Lower lobe of right lung (tissue), 2 donors: ENCODE measurements at regions not wholly inside any gene's neighbourhood (a gene's known extent, or its start where the extent isn't known, plus 50 kb on each side); places are given as distances from the start of the nearest gene placed in this dataset.

Experiments used
- ATAC-seq, 2 donors: fragments of 200-7000 bp; cut with Tn5 transposase; one replicate each; pipeline ENCODE4 v1.9.1; 2020 to 2022; ENCODE audit warnings: mild to moderate bottlenecking in 2 of 2, moderate library complexity in 2 of 2
- DNase-seq: peaks from one replicate; pipeline ENCODE4 v3.0.0-alpha.2; 2020
- H3K27ac ChIP-seq: fragments of 200-600 bp; one replicate; pipeline ENCODE4 v1.8.0; 2022
- H3K27me3 ChIP-seq: fragments of 200-600 bp; one replicate; pipeline ENCODE4 v1.8.0; 2022; ENCODE audit warnings: low read depth
- H3K36me3 ChIP-seq: fragments of 200-600 bp; one replicate; pipeline ENCODE4 v1.8.0; 2022; ENCODE audit warnings: mild to moderate bottlenecking
- H3K4me1 ChIP-seq: fragments of 200-600 bp; one replicate; pipeline ENCODE4 v1.8.0; 2022
- H3K4me3 ChIP-seq: fragments of 200-600 bp; one replicate; pipeline ENCODE4 v1.8.0; 2022; ENCODE audit warnings: mild to moderate bottlenecking
- H3K9me3 ChIP-seq: fragments of 200-600 bp; one replicate; pipeline ENCODE4 v1.8.0; 2022
- CTCF ChIP-seq: fragments of 200-600 bp; IDR thresholded peaks from one replicate; pipeline ENCODE4 v1.8.0; 2022; ENCODE audit warnings: antibody characterized with exemption, mild to moderate bottlenecking
- intact Hi-C: fragments of 100-400 bp; cut with DNase I; formaldehyde crosslinking; loops from one replicate; pipeline ENCODE4 v1.11.0; 2022
- donor health status: DM: no; HTN: yes; CAD: no; lungs with severe emphysema.

DNA sequence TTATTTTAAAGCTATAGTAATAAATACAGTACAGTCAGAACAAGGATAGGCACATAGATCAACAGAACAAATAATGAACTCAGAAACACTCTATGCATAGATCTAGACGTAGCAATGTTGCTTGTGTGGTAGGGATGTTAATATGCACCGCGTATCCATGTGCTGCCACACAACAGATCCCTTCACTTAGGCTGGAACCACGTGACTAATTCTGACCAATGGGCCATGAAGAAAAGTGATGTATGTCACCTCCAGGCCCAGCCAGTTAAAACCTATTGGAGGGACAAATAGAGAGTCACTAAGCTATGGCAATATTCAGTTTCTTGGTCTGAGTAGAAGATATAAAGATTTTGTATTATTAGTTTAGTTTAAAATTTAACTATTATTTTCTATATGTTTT, 91.4 kb downstream of the ADAMTS1 start:
- no peak for TF ChIP-seq CTCF
- no peak overlapping the region for H3K27ac ChIP-seq
- no peaks in the 10 kb centered on the region for H3K36me3 ChIP-seq
- ATAC-seq (no peak), DNase-seq (no peak)
- no peaks in the 10 kb centered on the region for H3K9me3 ChIP-seq
- no peak overlapping the region for H3K4me3 ChIP-seq
- H3K27me3 ChIP-seq, result no peaks in the 10 kb centered on the region
- no peaks in the 10 kb centered on the region for H3K4me1 ChIP-seq
- intact Hi-C loops, result no loop called here

- TF ChIP-seq CTCF, result no peak
Observed at GRCh38 chr21:26752849-26753248, 92.4 kb downstream of the ADAMTS1 start.

DNA sequence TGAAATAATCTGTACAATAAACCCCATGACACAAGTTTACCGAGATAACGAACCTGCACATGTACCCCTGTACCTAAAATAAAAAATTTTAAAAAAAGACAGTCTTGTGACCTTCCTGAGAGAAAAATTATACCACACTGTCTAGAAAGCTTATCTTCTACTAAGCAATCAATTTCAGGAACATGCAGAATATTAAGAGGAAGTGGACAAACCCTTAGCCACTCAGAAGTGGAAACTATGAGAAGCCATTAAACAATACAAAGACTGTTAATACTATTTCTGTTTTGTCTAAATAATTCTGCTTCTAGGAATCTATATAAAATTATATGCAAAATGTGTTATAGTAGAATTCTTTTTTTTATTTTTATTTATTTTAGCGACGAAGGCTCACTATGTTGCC, 93.9 kb downstream of the ADAMTS1 start:
- no peaks in the 10 kb centered on the region for H3K4me1 ChIP-seq
- intact Hi-C loops, result no loop called here
- ATAC-seq (peak in 1 of 2 donors; percentile 63), DNase-seq (no peak)
- H3K4me3 ChIP-seq, result no peak overlapping the region
- no peaks in the 10 kb centered on the region for H3K27me3 ChIP-seq
- no peak overlapping the region for H3K27ac ChIP-seq
- no peaks in the 10 kb centered on the region for H3K9me3 ChIP-seq
- no peaks in the 10 kb centered on the region for H3K36me3 ChIP-seq
- TF ChIP-seq CTCF, result no peak

More at GRCh38 chr21:26752849-26753248, 92.4 kb downstream of the ADAMTS1 start:
- no peaks in the 10 kb centered on the region for H3K9me3 ChIP-seq
- no peak overlapping the region for H3K27ac ChIP-seq
- no peaks in the 10 kb centered on the region for H3K27me3 ChIP-seq
- intact Hi-C loops, result no loop called here
- no peaks in the 10 kb centered on the region for H3K36me3 ChIP-seq
- DNase-seq (no peak), ATAC-seq (no peak)
- H3K4me1 ChIP-seq, result no peaks in the 10 kb centered on the region
- H3K4me3 ChIP-seq, result no peak overlapping the region

DNA sequence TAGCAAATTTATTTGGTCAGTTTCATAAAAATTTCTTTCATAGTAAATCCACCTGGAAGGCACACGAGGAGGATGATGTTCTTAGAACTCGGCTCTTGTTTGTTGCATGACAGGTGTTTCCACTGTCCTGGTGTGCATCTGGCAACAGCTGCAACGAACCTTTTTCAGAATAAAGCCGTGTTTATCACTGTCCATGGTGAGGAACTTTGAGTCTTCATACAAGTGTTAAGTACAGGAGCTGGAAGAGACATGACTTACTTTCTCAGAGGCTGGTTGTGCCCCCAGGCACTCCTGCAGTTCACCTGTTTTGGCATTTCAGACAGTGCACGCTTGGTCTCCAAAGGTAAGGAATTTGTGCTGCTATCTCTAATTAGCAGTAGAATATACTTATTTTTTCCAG, 97.1 kb downstream of the ADAMTS1 start:
- ATAC-seq (no peak), DNase-seq (no peak)
- Histone ChIP-seq H3K4me3 (no peak overlapping the region), H3K27me3 (no peaks in the 10 kb centered on the region), H3K4me1 (no peaks in the 10 kb centered on the region), H3K36me3 (no peaks in the 10 kb centered on the region), H3K9me3 (no peaks in the 10 kb centered on the region), H3K27ac (no peak overlapping the region)
- TF ChIP-seq CTCF, result no peak
- intact Hi-C loops, result no loop called here

- H3K4me3 ChIP-seq, result no peak overlapping the region
- TF ChIP-seq CTCF, result no peak
- no peak for DNase-seq
- ATAC-seq, result no peak
- no peaks in the 10 kb centered on the region for H3K9me3 ChIP-seq
- H3K36me3 ChIP-seq, result no peaks in the 10 kb centered on the region
- no peaks in the 10 kb centered on the region for H3K27me3 ChIP-seq
- H3K27ac ChIP-seq, result no peak overlapping the region
- no peaks in the 10 kb centered on the region for H3K4me1 ChIP-seq
- intact Hi-C loops, result no loop called here
Observed at GRCh38 chr21:26747216-26747615, 98.0 kb downstream of the ADAMTS1 start.

GRCh38 chr21:26743524-26743923, 101.7 kb downstream of the ADAMTS1 start:
- Histone ChIP-seq H3K4me1 (no peaks in the 10 kb centered on the region), H3K4me3 (no peak overlapping the region), H3K36me3 (no peaks in the 10 kb centered on the region), H3K9me3 (no peaks in the 10 kb centered on the region), H3K27ac (no peak overlapping the region), H3K27me3 (no peaks in the 10 kb centered on the region)
- ATAC-seq, result no peak
- TF ChIP-seq CTCF, result no peak
- no peak for DNase-seq
- intact Hi-C loops, result no loop called here
